ENCODE measurements at regions not wholly inside any gene's neighbourhood (a gene's known extent, or its start where the extent isn't known, plus 50 kb on each side); places are given as distances from the start of the nearest gene placed in this dataset.

DNA sequence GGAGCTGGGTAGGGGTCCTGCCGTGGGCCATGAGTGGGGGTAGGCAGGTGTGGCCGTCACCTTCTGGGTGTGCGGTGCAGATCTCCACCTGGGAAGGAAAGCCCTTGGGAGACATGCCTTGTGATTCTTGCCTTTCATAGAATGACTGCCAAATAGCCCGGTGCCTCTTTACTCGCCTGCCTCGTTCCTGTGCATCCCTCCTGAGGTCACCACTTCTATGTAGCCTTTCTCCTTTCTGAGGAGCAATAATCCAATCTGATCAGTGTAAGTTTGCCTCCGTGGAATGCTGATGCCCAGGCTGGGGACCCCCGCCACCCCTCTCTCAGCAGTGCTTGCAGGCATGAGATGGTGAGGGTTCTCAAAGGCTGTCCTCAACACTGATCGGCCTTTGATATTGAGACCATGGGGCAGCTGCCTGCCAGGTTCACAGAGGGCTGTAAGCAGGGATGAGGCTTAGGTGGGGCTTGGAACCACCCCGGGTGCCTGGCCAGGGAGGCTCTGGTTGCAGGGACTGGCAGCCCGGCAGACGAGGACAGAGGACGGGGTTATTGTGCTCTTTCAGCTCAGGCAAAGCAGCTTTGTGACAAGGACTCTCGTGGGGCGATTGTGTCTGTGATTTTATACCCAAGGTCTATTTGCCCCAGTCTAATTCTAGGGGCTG is 86.1 kb upstream of the WNT7B start:
- no peak for ATAC-seq
- intact Hi-C loops (cut with DNase I), result no loop called here
- DNase-seq, result peak in 2 of 3 donors; percentile 41 to 50
- H3K4me1 ChIP-seq (ENCODE audit: control insufficient read depth, insufficient read depth, low read length), result peaks cover 13% of the 10 kb centered on the region
- H3K27ac ChIP-seq (ENCODE audit: low read length), result peak overlapping the region; percentile 94
- H3K27me3 ChIP-seq (ENCODE audit: control insufficient read depth, insufficient read depth), result no peaks in the 10 kb centered on the region
- H3K9me3 ChIP-seq (ENCODE audit: control insufficient read depth, low read length), result no peaks in the 10 kb centered on the region
- no peak overlapping the region for H3K4me3 ChIP-seq (ENCODE audit: low read length)
- 65% methylated on average over 15 of the region's 15 CpGs for WGBS

DNA sequence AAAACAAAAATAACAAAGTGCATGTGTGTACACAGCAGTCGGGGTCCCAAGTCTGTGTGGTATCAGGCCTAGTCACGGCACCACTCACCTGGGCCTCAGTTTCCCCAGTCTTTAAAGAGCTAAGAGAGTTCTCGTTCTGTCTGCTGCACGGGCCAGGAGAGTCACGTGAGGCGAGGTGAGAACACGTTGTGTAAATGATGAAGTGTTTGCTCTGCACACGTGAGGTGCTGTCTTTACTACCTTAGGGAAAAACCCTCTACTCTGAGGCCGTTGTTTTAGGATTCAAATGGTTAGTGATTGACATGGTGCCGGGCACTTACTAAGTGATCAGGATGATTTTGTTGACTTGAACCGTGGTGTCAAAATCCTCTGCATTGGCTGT is 86.5 kb upstream of the PPARA start:
- no peak overlapping the region for H3K4me3 ChIP-seq (ENCODE audit: low read length)
- no peaks in the 10 kb centered on the region for H3K9me3 ChIP-seq (ENCODE audit: control insufficient read depth, low read length)
- H3K27ac ChIP-seq (ENCODE audit: low read length), result peak overlapping the region; percentile 94
- no peak for ATAC-seq
- H3K27me3 ChIP-seq (ENCODE audit: control insufficient read depth, insufficient read depth), result no peaks in the 10 kb centered on the region
- DNase-seq, result peak in 1 of 3 donors; percentile 50
- peaks cover 13% of the 10 kb centered on the region for H3K4me1 ChIP-seq (ENCODE audit: control insufficient read depth, insufficient read depth, low read length)
- WGBS, result 48% methylated on average over 11 of the region's 11 CpGs
- intact Hi-C loops (cut with DNase I), result no loop called here

DNA sequence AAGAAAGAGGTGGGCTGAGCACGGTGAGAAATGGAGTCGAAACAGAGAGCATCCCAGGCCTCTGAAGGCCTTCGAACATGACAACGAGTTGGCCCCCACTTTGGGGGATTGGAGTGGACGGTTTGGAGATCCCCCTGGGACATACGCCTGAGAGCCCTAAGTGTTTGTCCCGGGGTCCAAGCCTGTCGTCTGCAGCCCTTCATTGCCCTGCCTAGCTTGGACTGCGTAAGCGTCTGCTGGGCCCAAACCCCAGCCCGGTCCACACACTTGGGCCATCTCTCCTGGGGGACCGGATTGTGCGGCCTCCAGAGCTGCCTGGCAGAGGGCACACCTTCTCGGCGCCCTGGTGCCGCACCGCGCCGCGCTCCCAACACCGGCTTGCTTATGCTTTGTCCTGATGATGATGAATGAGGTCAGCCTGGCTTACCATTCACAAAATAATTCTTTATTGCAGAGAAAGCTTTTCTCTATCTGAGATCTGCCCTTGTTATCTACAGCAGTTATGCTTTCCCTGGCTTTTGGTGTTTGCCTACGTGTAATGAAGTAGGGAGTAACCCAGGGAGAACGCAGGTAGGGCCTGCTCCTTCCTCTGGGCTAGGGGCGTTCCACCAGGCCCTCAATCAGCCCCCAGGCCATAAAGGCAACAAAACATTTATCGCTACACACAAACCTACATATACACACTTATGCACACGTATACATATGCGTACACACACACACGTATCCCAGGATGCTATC is 85.9 kb upstream of the PPARA start:
- peak; percentile 9 to 27 for ATAC-seq
- no peaks in the 10 kb centered on the region for H3K9me3 ChIP-seq (ENCODE audit: control insufficient read depth, low read length)
- no peaks in the 10 kb centered on the region for H3K27me3 ChIP-seq (ENCODE audit: control insufficient read depth, insufficient read depth)
- peak overlapping the region; percentile 49 for H3K4me3 ChIP-seq (ENCODE audit: low read length)
- H3K4me1 ChIP-seq (ENCODE audit: control insufficient read depth, insufficient read depth, low read length), result peaks cover 11% of the 10 kb centered on the region
- WGBS, result 53% methylated on average over 28 of the region's 28 CpGs
- H3K27ac ChIP-seq (ENCODE audit: low read length), result peak overlapping the region; percentile 94
- peak in 2 of 3 donors; percentile 68 to 71 for DNase-seq
- intact Hi-C loops (cut with DNase I), result no loop called here

GRCh38 chr22:46064966-46065666 is 85.2 kb upstream of the PPARA start:
- intact Hi-C loops (cut with DNase I), result no loop called here
- Histone ChIP-seq H3K27ac (ENCODE audit: low read length) (peak overlapping the region; percentile 94), H3K9me3 (ENCODE audit: control insufficient read depth, low read length) (no peaks in the 10 kb centered on the region), H3K4me1 (ENCODE audit: control insufficient read depth, insufficient read depth, low read length) (peaks cover 11% of the 10 kb centered on the region), H3K4me3 (ENCODE audit: low read length) (peak overlapping the region; percentile 49), H3K27me3 (ENCODE audit: control insufficient read depth, insufficient read depth) (no peaks in the 10 kb centered on the region)
- ATAC-seq (no peak), DNase-seq (peak in 2 of 3 donors; percentile 19 to 61)
- WGBS, result 22% methylated on average over 17 of the region's 17 CpGs

- WGBS, result 53% methylated on average over 2 of the region's 2 CpGs
- intact Hi-C loops (cut with DNase I), result no loop called here
- no peak for DNase-seq
- Histone ChIP-seq H3K9me3 (ENCODE audit: control insufficient read depth, low read length) (no peaks in the 10 kb centered on the region), H3K4me3 (ENCODE audit: low read length) (peak overlapping the region; percentile 49), H3K4me1 (ENCODE audit: control insufficient read depth, insufficient read depth, low read length) (peaks cover 11% of the 10 kb centered on the region), H3K27ac (ENCODE audit: low read length) (no peak overlapping the region), H3K27me3 (ENCODE audit: control insufficient read depth, insufficient read depth) (no peaks in the 10 kb centered on the region)
- ATAC-seq, result no peak
Observed at GRCh38 chr22:46065691-46066454, 84.5 kb upstream of the PPARA start.

- Histone ChIP-seq H3K27ac (ENCODE audit: low read length) (peak overlapping the region; percentile 99), H3K27me3 (ENCODE audit: control insufficient read depth, insufficient read depth) (no peaks in the 10 kb centered on the region), H3K9me3 (ENCODE audit: control insufficient read depth, low read length) (no peaks in the 10 kb centered on the region), H3K4me1 (ENCODE audit: control insufficient read depth, insufficient read depth, low read length) (peaks cover 11% of the 10 kb centered on the region), H3K4me3 (ENCODE audit: low read length) (peak overlapping the region; percentile 52)
- intact Hi-C loops (cut with DNase I), result no loop called here
- DNase-seq (peak; percentile 14 to 45 (median 36)), ATAC-seq (no peak)
- WGBS, result 37% methylated on average over 11 of the region's 11 CpGs
Observed at GRCh38 chr22:46066691-46067090, 83.6 kb upstream of the PPARA start.

- DNase-seq, result peak; percentile 18 to 74 (median 63)
- Histone ChIP-seq H3K27me3 (ENCODE audit: control insufficient read depth, insufficient read depth) (no peaks in the 10 kb centered on the region), H3K4me1 (ENCODE audit: control insufficient read depth, insufficient read depth, low read length) (peaks cover 11% of the 10 kb centered on the region), H3K27ac (ENCODE audit: low read length) (peak overlapping the region; percentile 99), H3K9me3 (ENCODE audit: control insufficient read depth, low read length) (no peaks in the 10 kb centered on the region), H3K4me3 (ENCODE audit: low read length) (peak overlapping the region; percentile 52)
- WGBS, result 26% methylated on average over 19 of the region's 19 CpGs
- ATAC-seq, result no peak
- intact Hi-C loops (cut with DNase I), result no loop called here
Observed at GRCh38 chr22:46067159-46068111, 82.9 kb upstream of the PPARA start.

- no peak overlapping the region for H3K27ac ChIP-seq (ENCODE audit: low read length)
- DNase-seq (no peak), ATAC-seq (no peak)
- no peaks in the 10 kb centered on the region for H3K9me3 ChIP-seq (ENCODE audit: control insufficient read depth, low read length)
- H3K27me3 ChIP-seq (ENCODE audit: control insufficient read depth, insufficient read depth), result no peaks in the 10 kb centered on the region
- intact Hi-C loops (cut with DNase I), result no loop called here
- H3K4me1 ChIP-seq (ENCODE audit: control insufficient read depth, insufficient read depth, low read length), result peaks cover 7% of the 10 kb centered on the region
- H3K4me3 ChIP-seq (ENCODE audit: low read length), result peak overlapping the region; percentile 52
- WGBS, result 33% methylated on average over 2 of the region's 2 CpGs
Observed at GRCh38 chr22:46068181-46068592, 82.1 kb upstream of the PPARA start.

GRCh38 chr22:46068593-46069491 is 81.5 kb upstream of the PPARA start:
- ATAC-seq (no peak), DNase-seq (peak in 2 of 3 donors; percentile 60 to 61)
- 6% methylated on average over 14 of the region's 14 CpGs for WGBS
- Histone ChIP-seq H3K4me1 (ENCODE audit: control insufficient read depth, insufficient read depth, low read length) (peaks cover 1% of the 10 kb centered on the region), H3K9me3 (ENCODE audit: control insufficient read depth, low read length) (no peaks in the 10 kb centered on the region), H3K4me3 (ENCODE audit: low read length) (peak overlapping the region; percentile 92), H3K27me3 (ENCODE audit: control insufficient read depth, insufficient read depth) (no peaks in the 10 kb centered on the region), H3K27ac (ENCODE audit: low read length) (peak overlapping the region; percentile 99)
- intact Hi-C loops (cut with DNase I), result no loop called here
